ENCODE measurements at regions not wholly inside any gene's neighbourhood (a gene's known extent, or its start where the extent isn't known, plus 50 kb on each side); places are given as distances from the start of the nearest gene placed in this dataset.

DNA sequence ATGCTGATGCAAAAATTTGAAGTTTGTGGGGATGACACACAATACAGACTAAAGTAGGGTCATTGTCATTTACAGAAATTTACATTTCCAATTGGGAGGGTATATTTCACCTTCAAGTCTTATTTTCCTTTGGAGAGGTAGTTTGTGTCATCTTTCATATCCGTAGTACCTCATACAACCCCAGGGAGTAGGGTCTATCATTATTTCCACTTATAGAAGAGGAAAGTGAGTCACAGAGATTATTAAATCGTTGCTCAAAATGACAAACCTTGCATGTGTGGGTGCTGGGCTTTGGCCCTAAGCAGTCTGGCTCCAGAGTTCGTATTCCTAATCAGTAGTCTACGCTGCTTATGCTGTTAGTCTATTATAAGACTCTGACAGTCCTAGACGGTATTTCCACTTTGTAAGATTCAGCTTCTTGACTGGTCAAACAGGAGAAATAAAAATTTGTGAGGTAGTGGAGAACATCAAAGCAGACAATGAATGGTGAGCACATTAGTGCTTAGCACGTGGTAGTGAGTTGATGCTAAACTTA, 516.5 kb downstream of the PCDH7 start:
- TF ChIP-seq POLR2A (IDR thresholded peaks at IDR 0.05): no peak
- TF ChIP-seq, protein P1, sequence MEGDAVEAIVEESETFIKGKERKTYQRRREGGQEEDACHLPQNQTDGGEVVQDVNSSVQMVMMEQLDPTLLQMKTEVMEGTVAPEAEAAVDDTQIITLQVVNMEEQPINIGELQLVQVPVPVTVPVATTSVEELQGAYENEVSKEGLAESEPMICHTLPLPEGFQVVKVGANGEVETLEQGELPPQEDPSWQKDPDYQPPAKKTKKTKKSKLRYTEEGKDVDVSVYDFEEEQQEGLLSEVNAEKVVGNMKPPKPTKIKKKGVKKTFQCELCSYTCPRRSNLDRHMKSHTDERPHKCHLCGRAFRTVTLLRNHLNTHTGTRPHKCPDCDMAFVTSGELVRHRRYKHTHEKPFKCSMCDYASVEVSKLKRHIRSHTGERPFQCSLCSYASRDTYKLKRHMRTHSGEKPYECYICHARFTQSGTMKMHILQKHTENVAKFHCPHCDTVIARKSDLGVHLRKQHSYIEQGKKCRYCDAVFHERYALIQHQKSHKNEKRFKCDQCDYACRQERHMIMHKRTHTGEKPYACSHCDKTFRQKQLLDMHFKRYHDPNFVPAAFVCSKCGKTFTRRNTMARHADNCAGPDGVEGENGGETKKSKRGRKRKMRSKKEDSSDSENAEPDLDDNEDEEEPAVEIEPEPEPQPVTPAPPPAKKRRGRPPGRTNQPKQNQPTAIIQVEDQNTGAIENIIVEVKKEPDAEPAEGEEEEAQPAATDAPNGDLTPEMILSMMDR (IDR thresholded peaks at IDR 0.05): no peak
